ENCODE measurements at regions not wholly inside any gene's neighbourhood (a gene's known extent, or its start where the extent isn't known, plus 50 kb on each side); places are given as distances from the start of the nearest gene placed in this dataset.

DNA sequence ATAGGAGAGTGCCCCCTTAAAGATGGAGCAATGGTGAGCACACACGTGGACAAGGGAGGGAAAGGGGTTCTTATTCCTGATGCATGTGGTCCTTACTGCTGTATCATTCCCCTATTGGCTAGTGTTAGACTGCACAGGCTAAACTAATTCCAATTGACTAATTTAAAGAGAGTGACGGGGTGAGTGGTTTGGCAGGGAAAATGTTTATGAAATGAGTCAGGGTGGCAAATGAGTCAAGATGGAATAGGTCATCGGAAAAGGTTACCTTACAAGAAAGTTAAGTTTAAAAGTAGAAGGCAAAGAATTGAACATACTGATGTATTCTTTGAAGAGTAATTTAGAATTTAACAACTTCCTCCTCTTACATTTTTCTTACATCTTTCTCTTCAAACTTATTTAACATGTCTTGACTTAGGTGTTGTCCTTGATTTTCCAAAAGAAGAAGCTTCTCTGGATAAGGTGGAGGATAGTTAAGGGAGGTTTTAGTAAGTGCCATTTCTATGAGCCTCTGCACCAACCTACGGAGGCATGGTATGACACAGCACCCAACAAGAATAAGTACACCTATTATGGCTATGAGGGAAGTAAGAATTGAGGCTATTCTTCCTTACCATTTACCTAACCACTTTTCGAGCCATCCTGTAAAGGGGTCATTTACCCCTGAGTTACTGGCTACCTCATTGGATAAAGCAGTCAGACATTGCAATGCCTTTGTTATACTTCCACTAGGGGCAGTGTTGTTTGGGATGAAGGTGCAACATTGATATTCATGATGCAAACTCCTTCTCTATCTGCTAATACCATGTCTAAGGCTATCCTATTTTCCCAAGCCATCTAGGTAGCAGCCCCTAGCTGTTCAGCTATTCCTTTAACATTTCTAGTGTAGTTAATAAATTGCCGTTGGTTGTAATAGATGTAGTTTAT lies 1345.8 kb upstream of the LRRTM1 start:
- H3K4me3 ChIP-seq: no peak overlapping the region
- DNase-seq (no peak), ATAC-seq (no peak)
- intact Hi-C loops (cut with DNase I): no loop called here
- peaks cover 0 to 6% (median 0%) of the 10 kb centered on the region in 12 donors for H3K9me3 ChIP-seq
- H3K36me3 ChIP-seq: no peaks in the 10 kb centered on the region
- TF ChIP-seq POLR2A (IDR thresholded peaks at IDR 0.05): no peak
- TF ChIP-seq, protein P1, sequence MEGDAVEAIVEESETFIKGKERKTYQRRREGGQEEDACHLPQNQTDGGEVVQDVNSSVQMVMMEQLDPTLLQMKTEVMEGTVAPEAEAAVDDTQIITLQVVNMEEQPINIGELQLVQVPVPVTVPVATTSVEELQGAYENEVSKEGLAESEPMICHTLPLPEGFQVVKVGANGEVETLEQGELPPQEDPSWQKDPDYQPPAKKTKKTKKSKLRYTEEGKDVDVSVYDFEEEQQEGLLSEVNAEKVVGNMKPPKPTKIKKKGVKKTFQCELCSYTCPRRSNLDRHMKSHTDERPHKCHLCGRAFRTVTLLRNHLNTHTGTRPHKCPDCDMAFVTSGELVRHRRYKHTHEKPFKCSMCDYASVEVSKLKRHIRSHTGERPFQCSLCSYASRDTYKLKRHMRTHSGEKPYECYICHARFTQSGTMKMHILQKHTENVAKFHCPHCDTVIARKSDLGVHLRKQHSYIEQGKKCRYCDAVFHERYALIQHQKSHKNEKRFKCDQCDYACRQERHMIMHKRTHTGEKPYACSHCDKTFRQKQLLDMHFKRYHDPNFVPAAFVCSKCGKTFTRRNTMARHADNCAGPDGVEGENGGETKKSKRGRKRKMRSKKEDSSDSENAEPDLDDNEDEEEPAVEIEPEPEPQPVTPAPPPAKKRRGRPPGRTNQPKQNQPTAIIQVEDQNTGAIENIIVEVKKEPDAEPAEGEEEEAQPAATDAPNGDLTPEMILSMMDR (IDR thresholded peaks at IDR 0.05): no peak
- WGBS, 4 donors: 80 to 87% (median 85%) methylated on average over 6 of the region's 6 CpGs
- H3K27me3 ChIP-seq: no peaks in the 10 kb centered on the region
- H3K4me1 ChIP-seq: no peaks in the 10 kb centered on the region
- H3K27ac ChIP-seq: no peak overlapping the region

DNA sequence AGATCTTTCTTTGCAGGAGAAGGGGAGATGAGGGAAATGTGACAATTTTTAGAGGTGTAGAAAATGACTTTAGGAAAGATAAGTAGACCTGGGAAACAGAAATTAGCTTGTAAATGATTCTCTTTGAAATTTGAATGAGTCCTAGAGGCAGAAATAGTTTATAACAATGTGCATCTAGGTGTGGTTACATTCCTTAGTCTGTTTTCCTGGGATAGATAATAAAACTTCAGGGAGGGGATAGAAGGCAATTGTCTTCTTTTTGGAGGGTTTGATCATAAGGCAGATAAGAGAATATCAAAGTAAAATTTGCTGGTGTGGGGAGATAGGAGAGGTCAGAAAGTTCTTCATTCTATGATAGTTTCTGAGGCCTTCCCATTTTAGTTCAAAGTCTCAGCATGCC lies 1344.3 kb upstream of the LRRTM1 start:
- Histone ChIP-seq H3K9me3 (peaks cover 0 to 6% (median 0%) of the 10 kb centered on the region in 12 donors), H3K27ac (no peak overlapping the region), H3K36me3 (no peaks in the 10 kb centered on the region), H3K4me1 (no peaks in the 10 kb centered on the region), H3K27me3 (no peaks in the 10 kb centered on the region), H3K4me3 (no peak overlapping the region)
- TF ChIP-seq POLR2A (IDR thresholded peaks at IDR 0.05): no peak
- TF ChIP-seq, protein P1 (IDR thresholded peaks at IDR 0.05): no peak
- ATAC-seq (no peak), DNase-seq (no peak)
- intact Hi-C loops (cut with DNase I): no loop called here

DNA sequence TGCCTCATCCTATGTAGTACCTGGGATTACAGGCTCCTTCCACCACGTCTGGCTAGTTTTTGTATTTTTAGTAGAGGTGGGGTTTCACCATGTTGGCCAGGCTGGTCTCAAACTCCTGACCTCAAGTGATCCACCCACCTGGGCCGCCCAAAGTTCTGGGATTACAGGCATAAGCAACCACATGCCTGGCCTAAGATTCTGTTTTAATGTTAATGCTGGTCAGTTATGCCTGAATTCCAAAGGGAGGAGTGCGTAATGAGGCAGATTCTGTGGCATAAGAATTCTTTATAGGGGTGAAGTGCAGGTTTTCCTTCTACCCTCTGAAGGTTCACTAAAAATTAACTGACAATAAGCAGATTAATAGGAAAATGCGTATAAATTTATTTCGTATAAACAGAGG lies 1343.8 kb upstream of the LRRTM1 start:
- no peak for DNase-seq
- H3K36me3 ChIP-seq: no peaks in the 10 kb centered on the region

DNA sequence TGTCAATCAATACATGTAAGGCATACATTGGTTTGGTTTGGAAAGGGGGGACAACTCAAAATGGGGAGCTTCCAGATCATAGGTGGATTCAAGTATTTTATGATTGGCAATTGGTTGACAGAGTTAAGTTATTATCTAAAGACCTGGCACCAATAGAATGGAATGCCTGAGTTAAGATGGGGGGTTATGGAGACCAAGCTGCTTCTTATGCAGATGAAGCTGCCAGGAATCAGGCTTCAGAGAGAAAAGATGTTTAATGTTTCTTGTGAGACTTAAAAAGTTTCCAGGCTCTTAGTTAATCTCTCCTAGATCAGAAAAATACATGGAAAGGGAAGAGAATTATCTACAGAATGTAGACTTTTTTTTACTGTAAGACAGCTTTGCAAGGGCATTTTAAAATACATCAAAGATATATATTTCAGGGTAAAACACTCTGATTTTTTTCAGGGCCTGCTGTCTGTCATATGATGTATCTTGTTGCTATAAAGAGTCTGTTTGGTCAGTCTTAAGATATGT lies 1343.2 kb upstream of the LRRTM1 start:
- DNase-seq: no peak
- Histone ChIP-seq H3K9me3 (peaks cover 0 to 6% (median 0%) of the 10 kb centered on the region in 12 donors), H3K27ac (no peak overlapping the region), H3K27me3 (no peaks in the 10 kb centered on the region), H3K4me3 (no peak overlapping the region), H3K36me3 (no peaks in the 10 kb centered on the region), H3K4me1 (no peaks in the 10 kb centered on the region)
- ATAC-seq: no peak
- TF ChIP-seq, protein P1 (IDR thresholded peaks at IDR 0.05): no peak
- intact Hi-C loops (cut with DNase I): no loop called here

More for the DNA sequence above, 1343.8 kb upstream of the LRRTM1 start:
- no peak overlapping the region for H3K27ac ChIP-seq
- 82 to 85% (median 83%) methylated on average over 5 of the region's 5 CpGs for WGBS, 4 donors
- peaks cover 0 to 6% (median 0%) of the 10 kb centered on the region in 12 donors for H3K9me3 ChIP-seq
- ATAC-seq: no peak
- H3K27me3 ChIP-seq: no peaks in the 10 kb centered on the region
- intact Hi-C loops (cut with DNase I): no loop called here
- TF ChIP-seq, protein P1 (IDR thresholded peaks at IDR 0.05): no peak
- no peak for TF ChIP-seq POLR2A (IDR thresholded peaks at IDR 0.05)
- no peaks in the 10 kb centered on the region for H3K4me1 ChIP-seq
- H3K4me3 ChIP-seq: no peak overlapping the region

All from heart left ventricle (tissue), 16 donors.